GM11168 (cell line): ENCODE measurements at regions not wholly inside any gene's neighbourhood (a gene's known extent, or its start where the extent isn't known, plus 50 kb on each side); places are given as distances from the start of the nearest gene placed in this dataset.

Experiments used
- in situ Hi-C: fragments of 300-500 bp; cut with MboI; formaldehyde crosslinking; loops from one replicate; pipeline ENCODE4 v1.12.0; 2022; ENCODE audit warnings: low sequenced_read_pairs; ENCODE audit not compliant: unreplicated experiment

GRCh38 chr6:170091000-170091638 lies 199.8 kb downstream of the DLL1 start:
- in situ Hi-C loops: loop anchor here (25.0 kb wide), 1 partner anchor 146 kb away; no protein-coding TSS in a partner anchor

DNA sequence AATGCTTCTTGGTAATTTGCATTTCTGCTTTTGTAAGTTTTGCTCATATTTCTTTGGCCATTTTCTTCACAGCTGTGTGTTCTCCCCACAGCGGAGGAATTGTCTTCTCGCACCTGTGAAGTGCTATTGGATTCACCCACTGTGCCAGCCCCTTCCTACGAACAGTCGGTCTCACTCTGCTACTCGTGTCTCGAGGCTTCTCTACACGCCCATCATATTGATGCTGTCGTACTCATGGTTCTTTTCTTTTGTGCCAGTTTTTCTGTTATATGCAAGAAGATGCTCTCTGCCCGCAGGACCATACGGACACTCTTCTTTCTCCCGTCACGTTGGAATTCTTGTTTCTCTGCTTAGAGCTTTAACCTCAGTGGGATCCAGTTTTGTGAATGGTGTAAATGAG lies 200.3 kb downstream of the DLL1 start:
- in situ Hi-C loops: loop anchor here (25.0 kb wide), 1 partner anchor 147 kb away; no protein-coding TSS in a partner anchor

DNA sequence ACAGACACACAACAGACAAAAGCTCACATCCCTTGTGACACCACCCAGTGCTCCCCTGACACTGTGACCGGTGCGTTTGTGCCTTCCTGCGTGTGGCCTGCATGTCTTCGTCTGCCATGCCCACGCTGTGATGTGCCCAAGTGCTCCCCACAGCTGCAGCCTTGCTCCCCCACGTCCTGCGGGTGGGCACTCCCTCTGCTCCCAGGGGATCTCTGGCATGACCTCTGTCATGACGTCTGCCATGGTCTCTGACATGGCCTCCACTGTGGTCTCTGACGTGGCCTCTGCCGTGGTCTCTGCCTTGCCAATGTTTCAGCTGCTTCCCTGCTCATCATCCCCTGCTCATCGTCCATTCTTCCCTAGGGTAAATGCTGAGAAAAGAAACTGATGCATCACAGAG lies 200.9 kb downstream of the DLL1 start:
- in situ Hi-C loops: loop anchor here (25.0 kb wide), 1 partner anchor 147 kb away; no protein-coding TSS in a partner anchor

- in situ Hi-C loops: loop anchor here (25.0 kb wide), 1 partner anchor 149 kb away; no protein-coding TSS in a partner anchor
Measured at GRCh38 chr6:170088582-170088955, 202.3 kb downstream of the DLL1 start.

GRCh38 chr6:170087941-170088581 lies 202.8 kb downstream of the DLL1 start:
- in situ Hi-C loops: loop anchor here (25.0 kb wide), 1 partner anchor 149 kb away; no protein-coding TSS in a partner anchor

DNA sequence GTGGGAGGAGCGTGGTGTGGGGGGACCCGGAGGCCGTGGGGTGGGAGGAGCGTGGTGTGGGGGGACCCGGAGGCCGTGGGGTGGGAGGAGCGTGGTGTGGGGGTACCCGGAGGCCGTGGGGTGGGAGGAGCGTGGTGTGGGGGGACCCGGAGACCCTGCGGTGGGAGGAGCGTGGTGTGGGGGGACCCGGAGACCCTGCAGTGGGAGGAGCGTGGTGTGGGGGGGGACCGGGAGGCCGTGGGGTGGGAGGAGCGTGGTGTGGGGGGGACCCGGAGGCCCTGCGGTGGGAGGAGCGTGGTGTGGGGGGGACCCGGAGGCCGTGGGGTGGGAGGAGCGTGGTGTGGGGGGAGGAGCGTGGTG lies 203.5 kb downstream of the DLL1 start:
- in situ Hi-C loops: loop anchor here (25.0 kb wide), 1 partner anchor 150 kb away; no protein-coding TSS in a partner anchor

DNA sequence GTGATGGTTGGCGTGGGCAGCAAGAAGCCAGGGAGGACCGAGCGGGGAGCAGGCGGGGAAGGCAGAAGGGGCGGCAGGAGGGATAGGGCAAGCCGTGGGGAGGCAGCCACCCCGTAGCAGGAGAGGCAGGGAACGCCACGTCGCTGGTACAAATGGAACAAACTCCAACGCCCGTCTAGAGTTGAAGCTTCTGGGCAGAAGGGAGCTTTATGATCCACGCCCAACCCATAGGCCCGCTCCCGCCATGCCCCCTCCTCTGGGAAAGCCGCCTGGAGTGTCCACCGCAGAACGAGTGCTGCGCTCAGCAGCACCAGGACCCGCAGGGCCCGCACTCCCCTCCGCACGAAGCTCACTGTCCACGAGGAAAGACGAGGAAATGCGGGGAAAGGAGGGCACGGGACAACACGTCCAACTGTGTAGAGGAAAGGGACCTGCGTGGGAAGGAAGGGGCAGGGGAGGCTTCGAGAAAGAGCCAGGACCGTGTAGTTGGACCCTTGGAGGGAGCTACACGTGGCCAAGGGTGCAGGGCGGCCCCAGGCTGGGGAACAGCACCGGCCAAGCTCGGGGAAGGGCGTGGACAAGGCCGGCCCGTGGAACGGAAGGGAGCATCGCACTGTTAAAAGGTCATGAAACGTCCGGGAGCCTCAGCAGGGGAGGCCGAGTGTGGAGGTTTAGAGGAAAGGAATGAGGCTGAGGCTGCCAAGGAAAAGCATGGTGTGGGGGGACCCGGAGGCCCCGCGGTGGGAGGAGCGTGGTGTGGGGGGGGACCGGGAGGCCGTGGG lies 204.0 kb downstream of the DLL1 start:
- in situ Hi-C loops: loop anchor here (25.0 kb wide), 1 partner anchor 150 kb away; no protein-coding TSS in a partner anchor

DNA sequence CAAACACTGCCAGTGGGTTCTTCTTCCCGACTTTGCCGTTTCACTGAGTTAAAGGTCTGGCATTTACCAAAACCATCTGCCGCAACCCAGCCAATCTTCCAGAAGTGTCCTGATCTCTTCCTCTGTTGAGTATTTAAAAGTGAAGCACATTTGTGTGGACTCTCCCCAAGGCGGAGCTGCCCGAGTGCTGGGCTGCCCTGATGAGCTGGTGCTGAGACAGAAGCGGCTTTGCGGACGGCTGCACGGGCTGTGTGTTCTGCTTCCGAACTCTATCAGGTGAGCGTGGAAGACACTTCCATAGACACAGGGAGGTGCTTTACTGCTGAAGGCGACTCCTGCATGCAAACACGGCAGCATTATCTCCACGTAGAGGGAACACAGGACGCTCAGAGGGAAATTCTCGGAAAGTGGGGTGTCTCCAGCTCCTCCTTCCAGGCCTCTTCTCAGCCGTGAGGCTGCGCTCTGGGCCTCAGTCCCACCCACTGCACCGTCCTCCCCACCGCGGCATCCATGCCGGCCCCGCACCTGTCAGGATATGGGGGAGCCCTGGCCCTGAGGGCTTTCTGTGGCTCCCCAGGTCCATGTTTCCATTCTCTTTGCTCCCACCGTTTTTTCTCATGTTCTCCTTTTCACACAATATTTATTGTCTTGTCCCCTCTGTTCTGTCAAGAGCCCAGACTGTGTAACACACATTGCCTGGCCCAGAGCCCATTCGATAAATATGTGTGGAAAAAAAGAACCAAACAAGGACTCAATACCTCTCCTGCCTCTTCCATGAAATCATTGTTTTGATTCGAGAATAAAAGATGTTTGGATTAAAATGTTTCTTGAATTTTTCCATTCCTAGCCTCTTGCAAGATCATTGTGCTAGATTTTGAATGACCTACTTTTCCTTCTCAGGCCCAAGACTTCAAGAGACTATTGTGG lies 205.1 kb downstream of the DLL1 start:
- in situ Hi-C loops: loop anchor here (25.0 kb wide), 1 partner anchor 152 kb away; no protein-coding TSS in a partner anchor

- in situ Hi-C loops: loop anchor here (25.0 kb wide), 1 partner anchor 153 kb away; no protein-coding TSS in a partner anchor
Measured at GRCh38 chr6:170084166-170084730, 206.6 kb downstream of the DLL1 start.

- in situ Hi-C loops: loop anchor here (25.0 kb wide), 1 partner anchor 154 kb away; no protein-coding TSS in a partner anchor
Measured at GRCh38 chr6:170083236-170084051, 207.4 kb downstream of the DLL1 start.

GRCh38 chr6:170082531-170083187 lies 208.2 kb downstream of the DLL1 start:
- in situ Hi-C loops: loop anchor here (25.0 kb wide), 1 partner anchor 155 kb away; no protein-coding TSS in a partner anchor

DNA sequence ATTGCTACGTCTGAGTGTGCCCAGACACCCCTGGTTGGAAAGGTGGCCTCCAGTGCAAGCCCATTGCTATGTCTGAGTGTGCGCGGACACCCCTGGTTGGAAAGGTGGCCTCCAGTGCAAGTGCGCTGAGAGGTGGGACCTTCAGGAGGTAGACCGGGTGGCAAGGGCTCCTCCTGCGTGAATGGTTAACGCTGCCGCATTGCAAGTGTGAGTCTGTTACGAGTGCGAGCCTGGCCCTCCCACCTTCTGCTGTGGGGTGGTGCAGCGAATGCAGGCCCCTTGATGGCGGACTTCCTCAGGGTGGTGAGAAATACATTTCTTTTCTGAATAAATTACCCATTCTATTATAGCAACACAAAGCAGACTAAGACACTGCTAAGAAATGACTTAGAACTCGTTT lies 208.8 kb downstream of the DLL1 start:
- in situ Hi-C loops: loop anchor here (25.0 kb wide), 1 partner anchor 155 kb away; no protein-coding TSS in a partner anchor

- in situ Hi-C loops: loop anchor here (25.0 kb wide), 1 partner anchor 156 kb away; no protein-coding TSS in a partner anchor
Measured at GRCh38 chr6:170081556-170081955, 209.3 kb downstream of the DLL1 start.

DNA sequence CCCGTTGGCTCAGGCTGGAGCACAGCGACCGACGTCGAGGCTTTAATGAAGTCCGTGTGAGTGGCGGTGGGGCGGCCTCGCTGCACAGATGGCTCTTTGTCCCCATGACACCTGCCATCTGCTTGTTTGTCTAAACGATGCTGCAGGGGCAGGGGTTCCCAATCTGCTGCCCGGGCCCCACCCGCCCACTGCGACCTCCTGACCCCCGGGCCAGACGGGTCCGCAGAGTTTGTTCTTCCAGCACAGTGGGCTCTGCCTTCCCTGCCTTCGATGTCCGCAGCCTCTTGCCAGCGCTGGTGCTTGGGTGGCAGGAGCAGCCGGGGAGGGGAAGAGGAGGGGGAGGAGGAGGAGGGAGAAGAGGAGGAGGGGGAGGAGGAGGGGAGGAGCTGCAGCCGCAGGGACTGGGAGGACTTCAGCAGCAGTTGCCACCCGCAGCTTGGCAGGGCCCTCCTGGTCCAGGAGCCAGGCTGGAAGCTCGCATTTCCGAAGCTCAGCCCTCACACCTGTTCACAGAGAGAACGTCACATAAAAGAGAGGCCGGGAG lies 210.0 kb downstream of the DLL1 start:
- in situ Hi-C loops: loop anchor here (25.0 kb wide), 1 partner anchor 156 kb away; no protein-coding TSS in a partner anchor

DNA sequence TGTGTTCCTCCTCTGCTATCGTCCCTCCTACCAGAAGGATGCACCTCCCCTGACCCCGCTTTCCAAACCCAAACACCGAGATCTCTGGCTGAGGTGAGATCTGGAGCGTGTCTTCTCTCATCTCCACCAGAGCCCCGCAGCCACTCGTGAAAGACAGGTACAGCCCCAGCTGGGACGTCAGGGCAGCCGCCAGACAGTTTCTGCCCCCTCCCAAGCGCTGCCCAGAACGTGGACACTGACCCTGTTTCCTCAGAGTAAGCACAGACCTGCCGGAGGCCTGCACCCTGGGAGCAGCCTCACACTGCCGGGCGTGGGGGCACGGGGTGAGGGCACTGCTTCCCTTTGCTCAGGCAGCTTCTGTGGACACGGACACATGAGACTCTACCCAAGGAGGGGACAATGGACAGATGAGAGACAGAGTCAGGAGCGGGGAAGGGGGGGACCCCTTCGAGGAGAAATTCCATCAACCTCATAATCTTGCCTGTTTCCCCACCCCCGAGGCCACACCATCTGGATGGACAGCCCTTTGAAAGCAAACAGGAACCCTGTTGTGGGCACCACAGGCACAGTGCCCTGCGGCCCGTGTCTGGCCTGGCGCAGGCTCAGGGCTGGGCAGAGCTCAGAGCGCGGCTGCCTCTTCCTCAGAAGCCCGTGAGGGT lies 210.6 kb downstream of the DLL1 start:
- in situ Hi-C loops: loop anchor here (25.0 kb wide), 1 partner anchor 157 kb away; no protein-coding TSS in a partner anchor

DNA sequence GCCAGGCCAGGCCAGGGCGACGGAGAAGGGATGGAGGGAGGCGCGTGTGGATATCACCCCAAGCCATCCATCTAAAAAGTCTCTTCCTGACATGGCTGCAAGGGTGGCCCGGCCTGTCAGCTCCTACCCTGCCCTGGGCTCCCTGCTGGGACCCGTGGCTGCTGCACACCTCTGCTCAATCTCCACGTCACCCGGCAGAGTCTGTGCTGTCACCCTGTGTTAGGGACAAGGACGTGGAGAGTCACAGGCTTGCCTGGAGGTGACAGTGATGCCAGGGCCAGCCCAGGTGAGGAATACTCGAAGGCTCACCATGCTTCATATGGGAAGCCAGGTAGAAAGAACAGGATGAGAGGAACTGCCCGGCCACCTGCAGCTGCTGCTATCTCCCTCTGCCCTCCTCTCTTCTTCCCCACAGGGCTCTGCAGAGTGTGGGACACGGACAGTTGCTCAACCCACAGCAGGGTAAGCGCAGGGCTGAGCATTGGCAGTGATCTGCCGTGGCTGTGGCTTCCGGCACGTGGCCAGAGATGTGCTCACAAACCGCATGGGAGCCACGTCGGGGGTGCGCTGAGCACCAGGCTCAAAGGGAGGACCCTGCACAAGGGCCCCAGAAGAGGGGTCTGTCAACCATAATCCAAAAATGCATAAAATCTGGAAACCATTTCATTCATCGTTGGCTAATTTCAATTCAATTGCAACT lies 214.3 kb downstream of the DLL1 start:
- in situ Hi-C loops: loop anchor here (25.0 kb wide), 1 partner anchor 161 kb away; no protein-coding TSS in a partner anchor
